Omental fat pad (tissue), 3 donors: ENCODE measurements at regions not wholly inside any gene's neighbourhood (a gene's known extent, or its start where the extent isn't known, plus 50 kb on each side); places are given as distances from the start of the nearest gene placed in this dataset.
"Not testable (repeated sequence)": the region's sequence is repeated elsewhere in the genome, so short reads cannot be mapped to it uniquely, and the experiment has no call there.

Experiments used
- ATAC-seq: fragments of 150-250 bp; one replicate; pipeline ENCODE4 v1.9.1; 2016; ENCODE audit warnings: mild to moderate bottlenecking, moderate library complexity; ENCODE audit not compliant: low FRiP score
- DNase-seq: peaks from one replicate; pipeline ENCODE4 v3.0.0-alpha.2; 2019; ENCODE audit warnings: low spot score
- TF ChIP-seq, protein P1 (sequence below), 3 donors: fragments of 450-650 bp; IDR thresholded peaks; one replicate each; pipeline ENCODE4 v1.5.1; 2016 to 2017; ENCODE audit warnings: antibody characterized with exemption in 3 of 3, mild to moderate bottlenecking in 3 of 3, moderate library complexity in 2 of 3

DNA sequence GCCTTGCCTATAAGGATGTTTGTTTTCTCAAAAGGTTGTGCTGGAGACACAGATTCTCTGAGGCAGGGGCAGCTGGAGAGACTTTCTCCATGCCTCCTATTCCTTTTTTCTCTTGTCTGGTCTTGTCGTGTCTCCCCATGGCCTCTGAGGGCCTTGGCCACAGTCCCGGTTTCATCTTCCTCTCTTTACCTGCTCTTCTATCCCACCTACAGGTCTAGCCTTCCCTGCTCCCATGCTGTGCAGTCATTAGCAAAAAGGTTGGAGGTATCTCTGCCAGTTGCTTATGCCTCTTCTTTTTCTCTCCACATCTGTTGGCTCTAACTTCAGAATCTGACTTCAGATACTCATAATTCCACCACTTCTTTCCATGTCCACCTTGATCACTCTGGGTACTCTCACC, 191.1 kb downstream of the IL20RB start:
- DNase-seq, result no peak
- TF ChIP-seq, protein P1, sequence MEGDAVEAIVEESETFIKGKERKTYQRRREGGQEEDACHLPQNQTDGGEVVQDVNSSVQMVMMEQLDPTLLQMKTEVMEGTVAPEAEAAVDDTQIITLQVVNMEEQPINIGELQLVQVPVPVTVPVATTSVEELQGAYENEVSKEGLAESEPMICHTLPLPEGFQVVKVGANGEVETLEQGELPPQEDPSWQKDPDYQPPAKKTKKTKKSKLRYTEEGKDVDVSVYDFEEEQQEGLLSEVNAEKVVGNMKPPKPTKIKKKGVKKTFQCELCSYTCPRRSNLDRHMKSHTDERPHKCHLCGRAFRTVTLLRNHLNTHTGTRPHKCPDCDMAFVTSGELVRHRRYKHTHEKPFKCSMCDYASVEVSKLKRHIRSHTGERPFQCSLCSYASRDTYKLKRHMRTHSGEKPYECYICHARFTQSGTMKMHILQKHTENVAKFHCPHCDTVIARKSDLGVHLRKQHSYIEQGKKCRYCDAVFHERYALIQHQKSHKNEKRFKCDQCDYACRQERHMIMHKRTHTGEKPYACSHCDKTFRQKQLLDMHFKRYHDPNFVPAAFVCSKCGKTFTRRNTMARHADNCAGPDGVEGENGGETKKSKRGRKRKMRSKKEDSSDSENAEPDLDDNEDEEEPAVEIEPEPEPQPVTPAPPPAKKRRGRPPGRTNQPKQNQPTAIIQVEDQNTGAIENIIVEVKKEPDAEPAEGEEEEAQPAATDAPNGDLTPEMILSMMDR (IDR thresholded peaks at IDR 0.05), result no peak
- no peak for ATAC-seq

DNA sequence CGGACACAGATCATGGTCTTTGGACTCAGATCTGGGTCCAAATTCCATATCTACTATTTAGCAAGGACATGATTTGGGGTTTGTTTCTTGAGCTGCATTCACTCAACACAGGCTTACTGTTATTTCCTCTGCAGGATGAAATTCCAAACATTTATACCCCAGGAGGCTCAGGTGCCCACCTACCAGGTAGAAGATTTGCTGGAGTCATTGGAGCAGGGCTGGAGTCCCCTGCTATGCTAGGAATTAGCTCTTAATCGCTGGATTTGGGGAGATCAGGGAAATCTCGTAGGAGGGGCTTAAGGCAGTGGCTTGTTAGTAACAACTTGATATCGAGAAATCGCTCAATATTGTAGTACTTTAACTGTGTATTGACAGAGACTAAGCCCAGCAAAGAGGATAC, 193.0 kb downstream of the IL20RB start:
- TF ChIP-seq, protein P1 (IDR thresholded peaks at IDR 0.05), result no peak
- DNase-seq (no peak), ATAC-seq (no peak)

DNA sequence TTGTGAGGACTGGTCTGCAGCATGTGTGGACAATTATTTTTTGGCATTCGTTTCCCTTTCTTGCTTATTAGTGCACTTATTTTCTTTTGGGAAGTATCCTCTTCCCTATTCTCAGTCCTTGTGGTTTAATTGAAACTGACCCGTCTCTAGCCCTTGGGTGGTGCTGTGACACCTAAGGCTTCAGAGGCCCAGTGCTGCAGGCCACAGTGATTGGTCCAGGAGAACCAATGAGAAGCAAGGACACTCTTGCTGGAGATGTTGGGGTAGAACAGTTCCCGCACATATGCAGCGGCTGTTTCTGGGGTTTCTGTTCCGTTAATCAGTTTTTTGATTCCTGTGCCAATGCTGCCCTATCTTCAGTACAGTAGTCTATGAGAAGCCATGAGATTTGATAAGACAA, 195.3 kb downstream of the IL20RB start:
- not testable (repeated sequence) for DNase-seq, ATAC-seq

DNA sequence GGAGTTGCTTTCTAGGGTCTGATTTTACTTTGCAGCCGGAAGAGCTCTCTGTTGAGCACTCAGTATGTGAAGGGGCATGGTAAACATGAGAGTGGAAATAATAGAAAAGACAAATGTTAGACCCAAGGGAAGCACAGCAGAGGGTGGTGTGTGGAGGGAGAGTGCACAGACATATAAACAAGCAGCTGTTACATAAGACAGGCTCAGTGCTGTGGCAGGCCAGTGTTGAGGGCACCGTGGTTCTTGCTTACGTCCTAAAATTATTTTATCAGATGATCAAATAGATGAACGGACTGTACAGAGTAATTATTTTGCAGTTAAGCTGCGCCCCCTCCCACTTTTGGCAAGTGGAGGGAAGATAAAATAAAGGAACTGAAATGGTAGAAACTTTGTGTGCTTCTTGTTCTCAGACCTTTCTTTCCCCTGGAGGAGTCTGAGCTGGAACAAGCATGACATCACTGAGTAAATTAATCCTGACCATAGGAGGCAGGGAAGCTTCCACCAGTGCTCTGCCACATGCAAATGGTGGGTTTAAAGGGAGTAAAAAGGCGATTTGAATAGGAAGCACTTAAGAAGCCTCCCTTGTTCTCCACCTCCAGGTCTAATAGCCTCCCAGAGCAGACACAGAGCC, 205.6 kb downstream of the IL20RB start:
- DNase-seq (no peak), ATAC-seq (no peak)
- TF ChIP-seq, protein P1 (IDR thresholded peaks at IDR 0.05), result no peak

DNA sequence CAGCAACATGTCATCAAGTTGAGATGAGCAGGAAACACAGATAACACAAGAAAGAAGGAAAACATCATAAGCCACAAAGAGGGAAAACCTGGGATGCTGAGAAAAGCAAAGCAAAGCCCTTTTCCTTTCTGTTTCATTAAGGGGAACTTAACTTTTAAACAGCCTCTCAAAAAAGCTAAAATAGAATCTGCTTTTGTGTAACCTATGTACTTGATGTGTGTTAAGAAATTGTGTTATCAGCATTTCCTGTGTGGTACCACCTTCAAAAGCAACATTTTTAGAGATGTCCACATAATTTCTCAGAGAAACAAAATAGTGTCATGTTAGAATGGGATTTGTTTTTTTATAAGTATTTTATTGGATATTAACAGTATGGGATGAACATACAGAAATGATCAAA, 206.2 kb downstream of the IL20RB start:
- DNase-seq (no peak), ATAC-seq (no peak)
- TF ChIP-seq, protein P1 (IDR thresholded peaks at IDR 0.05), result no peak

DNA sequence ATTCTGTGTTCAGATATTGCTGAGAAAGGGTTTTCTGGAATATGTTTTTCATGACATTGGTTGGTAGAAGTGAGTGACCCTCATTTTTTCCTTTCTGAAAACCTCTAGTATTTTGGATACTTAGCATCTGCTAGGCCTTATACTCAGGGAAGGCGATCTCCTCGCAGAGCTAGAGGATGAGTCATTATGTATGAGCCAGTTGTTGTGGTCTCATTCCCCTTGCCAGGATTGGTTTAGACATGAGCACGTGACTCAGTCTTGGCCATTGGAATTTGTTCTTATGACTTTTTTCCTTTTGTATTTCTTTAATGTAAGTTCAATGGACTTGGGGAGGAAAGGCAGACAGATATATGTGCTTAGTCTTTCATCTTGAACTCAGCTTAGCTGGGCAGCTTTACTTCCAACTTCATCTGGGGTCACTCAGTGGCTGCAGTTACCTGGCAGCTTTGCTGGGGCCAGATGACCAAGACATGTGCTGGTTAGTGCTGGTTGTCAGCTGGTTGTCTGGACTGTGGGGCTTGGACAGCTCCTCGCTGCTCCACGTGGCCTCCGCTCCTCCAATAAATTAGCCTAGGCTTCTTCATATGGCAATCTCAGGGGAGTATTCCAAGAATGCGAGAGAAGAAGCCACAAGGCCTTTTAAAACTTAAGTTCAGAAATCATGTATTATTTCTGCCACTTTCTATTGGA, 207.5 kb downstream of the IL20RB start:
- TF ChIP-seq, protein P1 (IDR thresholded peaks at IDR 0.05), result no peak
- no peak for DNase-seq
- no peak for ATAC-seq

DNA sequence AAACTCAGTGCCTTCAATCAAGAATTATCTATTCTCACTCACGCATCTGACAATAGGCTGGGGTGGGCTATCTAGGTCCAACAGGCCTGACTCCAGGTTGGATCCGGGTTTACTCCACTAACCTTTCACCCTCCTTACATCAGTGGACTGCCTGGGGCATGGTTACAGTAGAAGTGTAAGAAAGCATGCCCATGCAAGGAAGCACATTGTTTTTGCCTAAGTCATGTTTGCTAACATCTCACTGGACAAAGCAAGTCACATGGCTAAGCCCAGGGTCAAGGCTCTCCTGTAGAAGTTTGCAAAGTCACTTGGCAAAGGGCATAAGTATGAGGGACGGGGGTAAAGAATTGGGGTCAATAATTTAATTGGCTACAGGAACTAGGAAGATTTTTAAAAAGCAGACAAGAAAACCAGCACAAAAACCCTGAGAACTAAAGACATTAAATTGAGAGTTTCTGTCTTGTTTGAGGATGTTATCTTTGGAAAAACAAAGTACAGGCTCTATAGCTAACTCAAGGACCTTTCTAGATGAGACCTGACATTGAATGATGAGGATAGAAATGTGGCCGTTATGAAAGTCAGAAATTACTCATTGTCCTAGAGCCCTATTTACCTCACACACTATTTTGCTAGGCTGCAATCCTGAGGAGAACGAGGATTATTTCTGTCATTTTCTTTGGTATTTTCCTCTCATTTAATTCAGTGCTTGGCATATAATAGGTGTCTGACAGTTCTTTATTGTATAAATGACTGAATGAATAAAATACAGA, 214.2 kb downstream of the IL20RB start:
- TF ChIP-seq, protein P1 (IDR thresholded peaks at IDR 0.05), result no peak
- ATAC-seq (no peak), DNase-seq (no peak)
